ENCODE measurements at regions not wholly inside any gene's neighbourhood (a gene's known extent, or its start where the extent isn't known, plus 50 kb on each side); places are given as distances from the start of the nearest gene placed in this dataset.
A peak's percentile ranks its signal among the peaks of the same experiment; 100 is the strongest.

GRCh38 chr7:81447351-81447952 lies 322.4 kb downstream of the HGF start:
- POLR2A ChIA-PET = interaction anchor here (0.6 kb wide), 1 partner anchor 529 kb away, joined by 10 read pairs; the partner anchor contains the start of gene SEMA3C
- peaks cover 20% of the 10 kb centered on the region for H3K9me3 Mint-ChIP-seq (ENCODE audit: unreplicated experiment)
- no peaks in the 10 kb centered on the region for H3K4me1 ChIP-seq
- no peaks in the 10 kb centered on the region for H3K27me3 Mint-ChIP-seq (ENCODE audit: insufficient read depth, unreplicated experiment)
- H3K4me3 ChIP-seq (ENCODE audit: low read depth, low read length) = no peak overlapping the region
- H3K9me3 ChIP-seq = no peaks in the 10 kb centered on the region
- H3K27me3 ChIP-seq (replicated peaks; ENCODE audit: control insufficient read depth, insufficient read depth, low read length) = no peaks in the 10 kb centered on the region
- no peak overlapping the region for H3K27ac Mint-ChIP-seq (ENCODE audit: unreplicated experiment)
- no peaks in the 10 kb centered on the region; the same call in 1 of the 2 replicates for H3K36me3 ChIP-seq (ENCODE audit: control insufficient read depth, insufficient read depth, low read length)
- BruUV-seq (replicated peaks) = no TSS peak
- TF ChIP-seq CTCF (IDR thresholded peaks at IDR 0.05; ENCODE audit: insufficient read depth in 1 of 2, low read depth in 1 of 2, low read length in 1 of 2, severe bottlenecking in 1 of 2, unreplicated experiment in 1 of 2) = peak; percentile 62 to 72
- no peak overlapping the region for H3K4me3 Mint-ChIP-seq (ENCODE audit: unreplicated experiment)
- intact Hi-C loops (cut with micrococcal nuclease; ENCODE audit: unreplicated experiment) = loop anchor here (1.0 to 5.0 kb wide), 7 partner anchors 125 to 748 kb away; no protein-coding TSS in a partner anchor
- no peaks in the 10 kb centered on the region for H3K36me3 Mint-ChIP-seq (ENCODE audit: insufficient read depth, unreplicated experiment)
- CTCF ChIA-PET = interaction anchor here (1.4 kb wide), 1 partner anchor 528 kb away, joined by 3 read pairs; no protein-coding TSS in a partner anchor
- H3K4me1 Mint-ChIP-seq (ENCODE audit: low read depth, unreplicated experiment) = peaks cover 11% of the 10 kb centered on the region
- peak; percentile 47 to 51 for DNase-seq

- Mint-ChIP-seq H3K27me3 (ENCODE audit: insufficient read depth, unreplicated experiment) (no peaks in the 10 kb centered on the region), H3K9me3 (ENCODE audit: unreplicated experiment) (peaks cover 11% of the 10 kb centered on the region), H3K4me1 (ENCODE audit: low read depth, unreplicated experiment) (peaks cover 5% of the 10 kb centered on the region), H3K27ac (ENCODE audit: unreplicated experiment) (no peak overlapping the region), H3K4me3 (ENCODE audit: unreplicated experiment) (no peak overlapping the region), H3K36me3 (ENCODE audit: insufficient read depth, unreplicated experiment) (no peaks in the 10 kb centered on the region)
- TF ChIP-seq CTCF (IDR thresholded peaks at IDR 0.05; ENCODE audit: insufficient read depth in 1 of 2, low read depth in 1 of 2, low read length in 1 of 2, severe bottlenecking in 1 of 2, unreplicated experiment in 1 of 2) = no peak
- BruUV-seq (replicated peaks) = no TSS peak
- ChIA-PET POLR2A (no interaction called here), CTCF (no interaction called here)
- Histone ChIP-seq H3K36me3 (ENCODE audit: control insufficient read depth, insufficient read depth, low read length) (no peaks in the 10 kb centered on the region; the same call in 1 of the 2 replicates), H3K4me1 (peaks cover 8% of the 10 kb centered on the region), H3K27me3 (replicated peaks; ENCODE audit: control insufficient read depth, insufficient read depth, low read length) (no peaks in the 10 kb centered on the region), H3K4me3 (ENCODE audit: low read depth, low read length) (no peak overlapping the region), H3K9me3 (no peaks in the 10 kb centered on the region)
- intact Hi-C loops (cut with micrococcal nuclease; ENCODE audit: unreplicated experiment) = loop anchor here (2.0 to 5.0 kb wide), 5 partner anchors 124 to 289 kb away; no protein-coding TSS in a partner anchor
- no peak for DNase-seq
Measured at GRCh38 chr7:81446212-81446611, 323.6 kb downstream of the HGF start.

- no peak overlapping the region for H3K4me3 ChIP-seq (ENCODE audit: low read depth, low read length)
- POLR2A ChIA-PET = no interaction called here
- Mint-ChIP-seq H3K27me3 (ENCODE audit: insufficient read depth, unreplicated experiment) (no peaks in the 10 kb centered on the region), H3K4me3 (ENCODE audit: unreplicated experiment) (no peak overlapping the region), H3K4me1 (ENCODE audit: low read depth, unreplicated experiment) (peaks cover 11% of the 10 kb centered on the region), H3K36me3 (ENCODE audit: insufficient read depth, unreplicated experiment) (no peaks in the 10 kb centered on the region), H3K9me3 (ENCODE audit: unreplicated experiment) (peaks cover 11% of the 10 kb centered on the region), H3K27ac (ENCODE audit: unreplicated experiment) (no peak overlapping the region)
- H3K36me3 ChIP-seq (ENCODE audit: control insufficient read depth, insufficient read depth, low read length) = no peaks in the 10 kb centered on the region; the same call in 1 of the 2 replicates
- no peak for TF ChIP-seq CTCF (IDR thresholded peaks at IDR 0.05; ENCODE audit: insufficient read depth in 1 of 2, low read depth in 1 of 2, low read length in 1 of 2, severe bottlenecking in 1 of 2, unreplicated experiment in 1 of 2)
- intact Hi-C loops (cut with micrococcal nuclease; ENCODE audit: unreplicated experiment) = loop anchor here (5.0 kb wide), 3 partner anchors 123 to 268 kb away; no protein-coding TSS in a partner anchor
- CTCF ChIA-PET = no interaction called here
- peaks cover 8% of the 10 kb centered on the region for H3K4me1 ChIP-seq
- no peak for DNase-seq
- BruUV-seq (replicated peaks) = no TSS peak
- H3K9me3 ChIP-seq = no peaks in the 10 kb centered on the region
- H3K27me3 ChIP-seq (replicated peaks; ENCODE audit: control insufficient read depth, insufficient read depth, low read length) = no peaks in the 10 kb centered on the region
Measured at GRCh38 chr7:81445462-81445861, 324.4 kb downstream of the HGF start.
